Hepatocyte (in vitro differentiated cells): ENCODE measurements at regions not wholly inside any gene's neighbourhood (a gene's known extent, or its start where the extent isn't known, plus 50 kb on each side); places are given as distances from the start of the nearest gene placed in this dataset.

Source experiments
- DNase-seq: peaks from one replicate; pipeline ENCODE4 v3.0.0-alpha.2; 2016; ENCODE audit warnings: low spot score
- H2AFZ ChIP-seq: fragments of 200-600 bp; sonication (generic); 2 replicates; pipeline ENCODE4 v1.6.0; 2016; ENCODE audit warnings: antibody characterized with exemption, mild to moderate bottlenecking
- H3K27ac ChIP-seq: fragments of 200-600 bp; sonication (generic); 2 replicates; pipeline ENCODE4 v1.5.1; 2016; ENCODE audit warnings: mild to moderate bottlenecking
- H3K27me3 ChIP-seq: fragments of 200-600 bp; sonication (generic); 2 replicates; pipeline ENCODE4 v1.6.1; 2016
- H3K36me3 ChIP-seq: fragments of 200-600 bp; sonication (generic); replicated peaks from 2 replicates; pipeline ENCODE4 v1.5.1; 2016; ENCODE audit warnings: low read depth; ENCODE audit not compliant: insufficient read depth
- H3K4me1 ChIP-seq: fragments of 200-600 bp; sonication (generic); 2 replicates; pipeline ENCODE4 v1.5.1; 2016; ENCODE audit warnings: mild to moderate bottlenecking, moderate library complexity; ENCODE audit not compliant: insufficient read depth
- H3K4me2 ChIP-seq: fragments of 200-600 bp; sonication (generic); 2 replicates; pipeline ENCODE4 v1.6.0; 2016
- H3K4me3 ChIP-seq: fragments of 200-600 bp; sonication (generic); 2 replicates; pipeline ENCODE4 v1.5.1; 2016; ENCODE audit warnings: mild to moderate bottlenecking
- H3K79me2 ChIP-seq: fragments of 200-600 bp; sonication (generic); 2 replicates; pipeline ENCODE4 v1.6.0; 2017; ENCODE audit warnings: mild to moderate bottlenecking
- H3K9me2 ChIP-seq: fragments of 200-600 bp; sonication (generic); replicated peaks from 2 replicates; pipeline ENCODE4 v1.6.0; 2017; ENCODE audit warnings: mild to moderate bottlenecking; ENCODE audit not compliant: insufficient read depth
- H3K9me3 ChIP-seq: fragments of 200-600 bp; sonication (generic); 2 replicates; pipeline ENCODE4 v1.5.1; 2016; ENCODE audit warnings: low read depth, mild to moderate bottlenecking
- H4K20me1 ChIP-seq: fragments of 200-600 bp; sonication (generic); 2 replicates; pipeline ENCODE4 v1.6.0; 2016; ENCODE audit warnings: mild to moderate bottlenecking; ENCODE audit not compliant: insufficient read depth, poor library complexity, severe bottlenecking
- CTCF ChIP-seq: fragments of 200-600 bp; sonication (generic); IDR thresholded peaks from 2 replicates; pipeline ENCODE4 v1.5.1; 2016; ENCODE audit warnings: antibody characterized with exemption, mild to moderate bottlenecking; ENCODE audit not compliant: poor library complexity
- EZH2 ChIP-seq: fragments of 200-600 bp; sonication (generic); IDR thresholded peaks from 2 replicates; pipeline ENCODE4 v1.6.1; 2016; ENCODE audit warnings: antibody characterized with exemption, mild to moderate bottlenecking, borderline replicate concordance
- EZH2phosphoT487 ChIP-seq: fragments of 200-600 bp; sonication (generic); IDR thresholded peaks from one replicate; pipeline ENCODE4 v1.6.1; 2018; ENCODE audit warnings: antibody characterized with exemption, mild to moderate bottlenecking, low read depth, moderate library complexity; ENCODE audit not compliant: unreplicated experiment, severe bottlenecking
- WGBS: methylation state at CpG from one replicate; pipeline ENCODE4 v1.1.6; 2016; ENCODE audit warnings: low lambda C conversion rate; ENCODE audit errors: missing lambda C conversion rate; 5-methylcytosine and 5-hydroxymethylcytosine counted together

- Histone ChIP-seq H3K27me3 (no peaks in the 10 kb centered on the region), H3K4me2 (no peak overlapping the region), H4K20me1 (no peaks in the 10 kb centered on the region), H3K36me3 (no peaks in the 10 kb centered on the region), H3K4me1 (no peaks in the 10 kb centered on the region), H3K27ac (no peak overlapping the region), H2AFZ (no peak overlapping the region), H3K79me2 (no peaks in the 10 kb centered on the region), H3K4me3 (no peak overlapping the region), H3K9me3 (no peaks in the 10 kb centered on the region), H3K9me2 (no peaks in the 10 kb centered on the region)
- WGBS, result 79% methylated on average over 6 of the region's 6 CpGs
- no peak for TF ChIP-seq CTCF
- no peak for TF ChIP-seq EZH2phosphoT487
- no peak for TF ChIP-seq EZH2
- no peak for DNase-seq
Measured at GRCh38 chr5:5558102-5558501, 135.6 kb downstream of the ICE1 start.

GRCh38 chr5:5551499-5551898 lies 129.0 kb downstream of the ICE1 start:
- H3K9me3 ChIP-seq, result no peaks in the 10 kb centered on the region
- H3K79me2 ChIP-seq, result no peaks in the 10 kb centered on the region
- H4K20me1 ChIP-seq, result no peaks in the 10 kb centered on the region
- TF ChIP-seq CTCF, result no peak
- no peak for TF ChIP-seq EZH2
- TF ChIP-seq EZH2phosphoT487, result no peak
- DNase-seq, result no peak
- no peaks in the 10 kb centered on the region for H3K4me1 ChIP-seq
- no peak overlapping the region for H3K27ac ChIP-seq
- 84% methylated on average over 4 of the region's 4 CpGs for WGBS
- H2AFZ ChIP-seq, result no peak overlapping the region
- H3K9me2 ChIP-seq, result no peaks in the 10 kb centered on the region
- H3K4me2 ChIP-seq, result no peak overlapping the region
- H3K27me3 ChIP-seq, result no peaks in the 10 kb centered on the region
- H3K36me3 ChIP-seq, result no peaks in the 10 kb centered on the region
- no peak overlapping the region for H3K4me3 ChIP-seq

- Histone ChIP-seq H3K27ac (no peak overlapping the region), H3K27me3 (no peaks in the 10 kb centered on the region), H2AFZ (no peak overlapping the region), H3K9me2 (no peaks in the 10 kb centered on the region), H3K4me1 (no peaks in the 10 kb centered on the region), H3K9me3 (no peaks in the 10 kb centered on the region), H3K4me2 (no peak overlapping the region), H4K20me1 (no peaks in the 10 kb centered on the region), H3K36me3 (no peaks in the 10 kb centered on the region), H3K79me2 (no peaks in the 10 kb centered on the region), H3K4me3 (no peak overlapping the region)
- TF ChIP-seq EZH2phosphoT487 (no peak), EZH2 (no peak)
- WGBS, result 84% methylated on average over 3 of the region's 3 CpGs
- DNase-seq, result no peak
Measured at GRCh38 chr5:5546408-5546807, 123.9 kb downstream of the ICE1 start.

GRCh38 chr5:5544094-5544663 lies 121.7 kb downstream of the ICE1 start:
- Histone ChIP-seq H4K20me1 (no peaks in the 10 kb centered on the region), H3K4me1 (no peaks in the 10 kb centered on the region), H3K79me2 (no peaks in the 10 kb centered on the region), H3K27ac (no peak overlapping the region), H3K4me3 (no peak overlapping the region), H3K9me2 (no peaks in the 10 kb centered on the region), H3K27me3 (no peaks in the 10 kb centered on the region), H3K4me2 (no peak overlapping the region), H3K9me3 (no peaks in the 10 kb centered on the region), H2AFZ (no peak overlapping the region), H3K36me3 (no peaks in the 10 kb centered on the region)
- no peak for DNase-seq
- TF ChIP-seq EZH2 (no peak), CTCF (no peak), EZH2phosphoT487 (no peak)
- WGBS, result 73% methylated on average over 8 of the region's 8 CpGs
